Endothelial cell of umbilical vein (primary cell): ENCODE measurements at regions not wholly inside any gene's neighbourhood (a gene's known extent, or its start where the extent isn't known, plus 50 kb on each side); places are given as distances from the start of the nearest gene placed in this dataset.

ENCODE experiments used
- JUN ChIP-seq: IDR thresholded peaks from 2 replicates; pipeline ENCODE4 v1.6.1; 2011; ENCODE audit warnings: borderline replicate concordance, low read depth; ENCODE audit not compliant: insufficient read length, insufficient read depth
- POLR2A ChIP-seq: IDR thresholded peaks from 2 replicates; pipeline ENCODE4 v1.6.1; 2012; ENCODE audit warnings: low read depth, mild to moderate bottlenecking, control low read depth, low read length
- POLR2AphosphoS5 ChIP-seq: IDR thresholded peaks from 2 replicates; pipeline ENCODE4 v1.6.1; 2012; ENCODE audit warnings: low read depth, mild to moderate bottlenecking, control low read depth, low read length, moderate library complexity; ENCODE audit not compliant: insufficient read depth
- TF ChIP-seq, protein P1 (sequence below), 2 donors: IDR thresholded peaks; 1 replicate in 1 of 2; 2 replicates in 1 of 2; pipeline ENCODE4 v1.5.1; 2011; ENCODE audit warnings: low read length in 2 of 2, mild to moderate bottlenecking in 2 of 2, moderate library complexity in 2 of 2, control low read depth in 1 of 2, inconsistent platforms in 1 of 2, low read depth in 1 of 2; ENCODE audit not compliant: insufficient read depth in 1 of 2; ENCODE audit errors: extremely low read depth in 1 of 2

DNA sequence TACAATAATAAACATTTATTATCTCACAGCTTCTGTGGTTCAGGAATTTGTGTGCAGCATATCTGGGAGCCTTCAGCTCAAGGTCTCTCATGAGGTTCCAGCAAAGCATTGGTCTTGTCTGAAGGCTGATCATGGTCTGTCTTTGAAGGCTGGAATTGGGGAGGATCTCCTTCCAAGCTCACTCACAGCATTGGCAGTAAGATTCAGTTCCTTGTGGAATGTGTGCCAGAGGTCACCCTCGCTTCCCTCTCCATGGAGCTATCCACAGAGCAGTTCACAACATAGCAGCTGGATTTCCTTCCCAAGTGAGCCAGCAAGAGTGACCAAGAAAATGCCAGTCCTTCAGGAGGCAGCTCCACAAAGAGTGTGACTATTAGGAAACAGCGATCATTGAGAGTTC is 202.2 kb upstream of the ST6GAL2 start:
- TF ChIP-seq, protein P1, sequence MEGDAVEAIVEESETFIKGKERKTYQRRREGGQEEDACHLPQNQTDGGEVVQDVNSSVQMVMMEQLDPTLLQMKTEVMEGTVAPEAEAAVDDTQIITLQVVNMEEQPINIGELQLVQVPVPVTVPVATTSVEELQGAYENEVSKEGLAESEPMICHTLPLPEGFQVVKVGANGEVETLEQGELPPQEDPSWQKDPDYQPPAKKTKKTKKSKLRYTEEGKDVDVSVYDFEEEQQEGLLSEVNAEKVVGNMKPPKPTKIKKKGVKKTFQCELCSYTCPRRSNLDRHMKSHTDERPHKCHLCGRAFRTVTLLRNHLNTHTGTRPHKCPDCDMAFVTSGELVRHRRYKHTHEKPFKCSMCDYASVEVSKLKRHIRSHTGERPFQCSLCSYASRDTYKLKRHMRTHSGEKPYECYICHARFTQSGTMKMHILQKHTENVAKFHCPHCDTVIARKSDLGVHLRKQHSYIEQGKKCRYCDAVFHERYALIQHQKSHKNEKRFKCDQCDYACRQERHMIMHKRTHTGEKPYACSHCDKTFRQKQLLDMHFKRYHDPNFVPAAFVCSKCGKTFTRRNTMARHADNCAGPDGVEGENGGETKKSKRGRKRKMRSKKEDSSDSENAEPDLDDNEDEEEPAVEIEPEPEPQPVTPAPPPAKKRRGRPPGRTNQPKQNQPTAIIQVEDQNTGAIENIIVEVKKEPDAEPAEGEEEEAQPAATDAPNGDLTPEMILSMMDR (IDR thresholded peaks at IDR 0.05; ENCODE audit: extremely low read depth in 1 of 2, insufficient read depth in 1 of 2, low read depth in 1 of 2, low read length in 2 of 2): no peak
- TF ChIP-seq POLR2A: no peak
- no peak for TF ChIP-seq JUN
- TF ChIP-seq POLR2AphosphoS5: no peak
